SU-DHL-6 (cell line): ENCODE measurements at regions not wholly inside any gene's neighbourhood (a gene's known extent, or its start where the extent isn't known, plus 50 kb on each side); places are given as distances from the start of the nearest gene placed in this dataset.

Experiments
- CTCF ChIP-seq: fragments of 200-600 bp; sonication (generic); IDR thresholded peaks from one replicate; pipeline ENCODE4 v1.5.1; 2017; ENCODE audit warnings: antibody characterized with exemption, mild to moderate bottlenecking, low read length, moderate library complexity; ENCODE audit not compliant: insufficient read depth, poor library complexity, severe bottlenecking
- EZH2phosphoT487 ChIP-seq: fragments of 200-600 bp; sonication (generic), shearing (Covaris generic); conservative IDR thresholded peaks from 2 replicates; pipeline ENCODE4 v1.6.1; 2018; ENCODE audit warnings: mild to moderate bottlenecking, antibody characterized with exemption, low read length, moderate library complexity, mixed read lengths

DNA sequence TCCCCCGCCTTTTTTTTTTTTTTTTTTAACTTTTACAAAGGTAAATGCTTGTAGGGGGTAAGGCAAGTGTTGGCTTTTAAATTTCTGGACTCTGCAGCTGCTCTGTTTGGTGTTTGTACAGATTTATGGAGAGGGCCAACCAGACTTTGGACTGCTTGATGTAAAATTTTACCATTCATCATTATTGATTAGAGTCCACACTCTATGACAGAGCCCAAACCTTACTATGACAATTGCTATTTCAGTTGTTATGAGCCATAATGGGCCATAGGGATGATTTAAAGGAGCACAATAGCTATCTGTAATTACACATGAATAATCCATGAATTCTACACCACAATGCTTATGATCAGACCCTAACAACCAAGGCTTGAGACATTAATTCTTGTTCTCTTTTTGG is 867.2 kb downstream of the NR2F1-AS1 start:
- TF ChIP-seq CTCF (no peak), EZH2phosphoT487 (no peak)
